PFSK-1 (cell line): ENCODE measurements at regions not wholly inside any gene's neighbourhood (a gene's known extent, or its start where the extent isn't known, plus 50 kb on each side); places are given as distances from the start of the nearest gene placed in this dataset.

ENCODE experiments used
- FOXP2 ChIP-seq: optimal IDR thresholded peaks from 2 replicates; pipeline ENCODE3; 2011; ENCODE audit warnings: borderline replicate concordance, control low read depth, inconsistent platforms; ENCODE audit not compliant: insufficient read depth; ENCODE audit errors: extremely low read length, extremely low read depth
- POLR2AphosphoS5 ChIP-seq: IDR thresholded peaks from 2 replicates; pipeline ENCODE4 v1.6.1; 2012; ENCODE audit warnings: low read depth, mild to moderate bottlenecking, control low read depth, low read length, moderate library complexity
- REST ChIP-seq, 2 experiments: IDR thresholded peaks; 2 replicates each; pipeline versions ENCODE4 v1.6.1 to v1.8.0; 2011 to 2012; ENCODE audit warnings: low read depth in 2 of 2, low read length in 2 of 2, control low read depth in 1 of 2, inconsistent platforms in 1 of 2, mild to moderate bottlenecking in 1 of 2, moderate library complexity in 1 of 2; ENCODE audit not compliant: insufficient read depth in 1 of 2
- SIN3A ChIP-seq: IDR thresholded peaks from 2 replicates; pipeline ENCODE4 v1.6.1; 2012; ENCODE audit warnings: mild to moderate bottlenecking, low read length, moderate library complexity, borderline replicate concordance; ENCODE audit not compliant: insufficient read depth
- TAF1 ChIP-seq: IDR thresholded peaks from 2 replicates; pipeline ENCODE4 v1.6.1; 2012; ENCODE audit warnings: low read length, control low read depth, borderline replicate concordance; ENCODE audit not compliant: insufficient read depth

GRCh38 chr5:5979761-5980537 lies 398.4 kb downstream of the MED10 start:
- TF ChIP-seq SIN3A: no peak
- no peak for TF ChIP-seq FOXP2
- no peak for TF ChIP-seq POLR2AphosphoS5
- TF ChIP-seq REST (IDR thresholded peaks at IDR 0.05; ENCODE audit: insufficient read depth in 1 of 2, low read depth in 2 of 2, low read length in 2 of 2): no peak
- TF ChIP-seq TAF1: no peak

DNA sequence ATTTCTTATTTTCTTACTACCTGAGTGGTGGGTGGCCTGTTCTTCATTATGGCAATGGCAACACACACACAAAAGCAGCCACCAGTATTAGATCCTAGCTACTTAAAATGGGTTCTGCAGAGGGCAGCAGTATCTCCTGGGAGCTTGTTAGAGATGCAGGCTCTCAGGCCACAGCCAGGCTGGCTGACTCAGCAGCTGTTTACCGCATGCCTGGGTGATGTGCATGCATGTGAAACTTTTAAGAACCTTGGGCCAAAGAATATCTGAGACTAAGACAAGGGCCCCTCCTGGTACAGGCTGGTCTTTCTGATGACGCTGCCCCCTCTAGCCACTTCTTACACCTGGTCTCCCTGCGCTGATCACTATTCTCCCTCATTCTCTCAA lies 399.0 kb downstream of the MED10 start:
- TF ChIP-seq POLR2AphosphoS5 (no peak), REST (IDR thresholded peaks at IDR 0.05; ENCODE audit: insufficient read depth in 1 of 2, low read depth in 2 of 2, low read length in 2 of 2) (no peak), FOXP2 (no peak), SIN3A (no peak), TAF1 (no peak)

DNA sequence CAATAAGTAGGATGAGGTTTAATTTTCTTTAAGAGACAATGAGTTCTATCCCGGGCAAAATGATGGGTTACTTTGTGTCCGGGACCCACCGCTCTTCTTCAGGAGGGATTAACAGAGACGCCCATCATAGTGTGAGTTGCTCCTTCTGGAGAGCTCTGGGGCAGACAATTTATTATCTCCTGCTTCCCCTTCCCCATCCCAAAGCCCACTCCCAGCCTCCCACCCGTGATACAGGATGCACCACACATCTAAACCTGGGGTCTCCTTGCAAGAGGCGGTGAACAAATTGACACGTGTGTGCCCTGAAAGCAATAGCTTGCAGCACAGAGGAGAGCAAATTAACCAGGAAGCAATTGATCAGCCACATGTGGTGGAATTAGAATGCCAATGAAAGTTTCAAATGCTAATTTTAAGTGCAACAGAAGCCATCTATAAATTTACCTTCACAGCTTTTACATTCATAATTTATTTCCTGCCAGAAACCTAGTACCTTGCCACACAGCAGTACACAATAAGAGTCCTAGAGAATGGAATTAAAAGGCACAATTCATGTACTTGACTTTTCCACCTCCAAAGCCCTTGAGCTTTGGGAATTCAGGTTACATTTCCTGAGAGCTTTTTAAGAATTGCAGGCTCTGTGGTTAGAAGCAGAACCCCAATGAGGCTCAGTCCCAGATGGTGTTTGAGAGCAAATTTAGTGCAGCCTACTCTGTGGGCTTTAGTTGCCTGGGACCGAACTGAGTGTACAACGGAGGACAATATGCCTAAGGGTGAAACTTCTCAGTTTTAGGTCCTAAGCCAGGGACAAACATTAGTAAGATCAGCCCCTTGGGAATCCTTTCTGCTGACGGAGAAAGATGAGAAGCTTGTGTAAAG lies 399.6 kb downstream of the MED10 start:
- TF ChIP-seq SIN3A (no peak), REST (IDR thresholded peaks at IDR 0.05; ENCODE audit: insufficient read depth in 1 of 2, low read depth in 2 of 2, low read length in 2 of 2) (no peak), FOXP2 (no peak), POLR2AphosphoS5 (no peak), TAF1 (no peak)

GRCh38 chr5:5971203-5971602 lies 407.1 kb downstream of the MED10 start:
- no peak for TF ChIP-seq SIN3A
- TF ChIP-seq FOXP2: no peak
- TF ChIP-seq TAF1: no peak
- no peak for TF ChIP-seq REST (IDR thresholded peaks at IDR 0.05; ENCODE audit: insufficient read depth in 1 of 2, low read depth in 2 of 2, low read length in 2 of 2)
- no peak for TF ChIP-seq POLR2AphosphoS5
